HepG2 (cell line): ENCODE measurements at regions not wholly inside any gene's neighbourhood (a gene's known extent, or its start where the extent isn't known, plus 50 kb on each side); places are given as distances from the start of the nearest gene placed in this dataset.
A peak's percentile ranks its signal among the peaks of the same experiment; 100 is the strongest.

Experiments used
- AHDC1 ChIP-seq: sonication (generic); formaldehyde crosslinking; IDR thresholded peaks from 2 replicates; pipeline ENCODE4 v1.5.1; 2020; ENCODE audit warnings: mild to moderate bottlenecking, missing genetic modification reagents, borderline replicate concordance
- ARID3A ChIP-seq: IDR thresholded peaks from 2 replicates; pipeline ENCODE4 v1.6.1; 2012; ENCODE audit warnings: low read depth, low read length, improper control_type of control experiment
- ARID5B ChIP-seq: IDR thresholded peaks from 2 replicates; pipeline ENCODE4 v1.4.0; 2020; ENCODE audit warnings: mild to moderate bottlenecking, missing genetic modification reagents
- ETV5 ChIP-seq: IDR thresholded peaks from 2 replicates; pipeline ENCODE4 v1.6.1; 2018; ENCODE audit warnings: missing biosample characterization, missing genetic modification reagents, inconsistent platforms, borderline replicate concordance
- FOSL2 ChIP-seq: sonication (generic); formaldehyde crosslinking; IDR thresholded peaks from 2 replicates; pipeline ENCODE4 v1.4.0; 2020; ENCODE audit warnings: missing genetic modification reagents
- HNF4G ChIP-seq, 2 experiments: sonication (generic) in 1 of 2; formaldehyde crosslinking in 1 of 2; IDR thresholded peaks; 2 replicates each; pipeline versions ENCODE4 v1.4.0 to v1.6.1; 2011 to 2020; ENCODE audit warnings: borderline replicate concordance in 2 of 2, low read depth in 2 of 2, mild to moderate bottlenecking in 2 of 2, low read length in 1 of 2, missing genetic modification reagents in 1 of 2, moderate library complexity in 1 of 2
- KDM1A ChIP-seq: IDR thresholded peaks from 2 replicates; pipeline ENCODE4 v1.6.1; 2016; ENCODE audit warnings: missing compliant biosample characterization
- KDM6A ChIP-seq: IDR thresholded peaks from 2 replicates; pipeline ENCODE4 v1.6.1; 2016; ENCODE audit warnings: low read depth
- RXRB ChIP-seq: IDR thresholded peaks from 2 replicates; pipeline ENCODE4 v1.6.1; 2016; ENCODE audit warnings: borderline replicate concordance, missing genetic modification reagents, missing compliant biosample characterization
- ZBTB20 ChIP-seq: sonication (generic); formaldehyde crosslinking; IDR thresholded peaks from 2 replicates; pipeline ENCODE4 v1.8.1; 2023; ENCODE audit warnings: missing genetic modification reagents, low read depth, mild to moderate bottlenecking, borderline replicate concordance
- ZMYM2 ChIP-seq: sonication (generic); formaldehyde crosslinking; IDR thresholded peaks from 2 replicates; pipeline ENCODE4 v1.8.0; 2022; ENCODE audit warnings: mild to moderate bottlenecking, missing genetic modification reagents
- ZMYM3 ChIP-seq: sonication (generic); formaldehyde crosslinking; IDR thresholded peaks from 2 replicates; pipeline ENCODE4 v1.5.1; 2020; ENCODE audit warnings: mild to moderate bottlenecking, missing genetic modification reagents
- ZNF572 ChIP-seq: sonication (generic); formaldehyde crosslinking; IDR thresholded peaks from 2 replicates; pipeline ENCODE4 v1.5.1; 2020; ENCODE audit warnings: mild to moderate bottlenecking, missing genetic modification reagents
- ZNF580 ChIP-seq: IDR thresholded peaks from 2 replicates; pipeline ENCODE4 v1.6.1; 2016; ENCODE audit warnings: low read depth, borderline replicate concordance
- ZNF772 ChIP-seq: sonication (generic); formaldehyde crosslinking; IDR thresholded peaks from 2 replicates; pipeline ENCODE4 v1.5.0; 2020; ENCODE audit warnings: mild to moderate bottlenecking, missing genetic modification reagents

- TF ChIP-seq ARID5B (peak; percentile 94), RXRB (CRISPR knock-in tag) (peak; percentile 97), HNF4G (IDR thresholded peaks at IDR 0.05; ENCODE audit: borderline replicate concordance, low read depth, low read length) (peak; percentile 74), HNF4G (CRISPR knock-in tag; IDR thresholded peaks at IDR 0.05; ENCODE audit: borderline replicate concordance, low read depth) (peak; percentile 86; the same call in 1 of the 2 replicates), AHDC1 (peak; percentile 94), KDM1A (CRISPR knock-in tag) (no peak), KDM6A (CRISPR knock-in tag) (peak; percentile 73; the same call in 1 of the 2 replicates), ZNF772 (CRISPR knock-in tag) (0 out of 2 replicates have a peak, but pooled peaks have one; percentile 49), ZNF580 (0 out of 2 replicates have a peak, but pooled peaks have one; percentile 56), ZMYM3 (CRISPR knock-in tag) (peak; percentile 73; the same call in 1 of the 2 replicates), ZNF572 (CRISPR knock-in tag) (no peak), ETV5 (CRISPR knock-in tag) (peak; percentile 92), ZMYM2 (CRISPR knock-in tag) (peak; percentile 75; the same call in 1 of the 2 replicates), ZBTB20 (CRISPR knock-in tag) (peak; percentile 19; the same call in 1 of the 2 replicates), FOSL2 (CRISPR knock-in tag) (peak; percentile 81), ARID3A (peak; percentile 43; the same call in 1 of the 2 replicates)
These were observed 162.0 kb downstream of the CYP26A1 start (continued) for GRCh38 chr10:93235686-93236085.
